Astrocyte of the cerebellum (primary cell): ENCODE measurements at regions not wholly inside any gene's neighbourhood (a gene's known extent, or its start where the extent isn't known, plus 50 kb on each side); places are given as distances from the start of the nearest gene placed in this dataset.

Experiments
- DNase-seq: peaks from one replicate; pipeline ENCODE4 v3.0.0-alpha.2; 2011; ENCODE audit warnings: low read depth
- H3K4me3 ChIP-seq: 2 replicates; pipeline ENCODE4 v1.5.1; 2011; ENCODE audit warnings: mild to moderate bottlenecking, low read depth, low read length, moderate library complexity
- CTCF ChIP-seq: IDR thresholded peaks from 2 replicates; pipeline ENCODE4 v1.5.1; 2012; ENCODE audit warnings: low read length, low read depth, moderate library complexity, mild to moderate bottlenecking; ENCODE audit errors: missing control alignments
- in situ Hi-C: cut with HindIII; loops from 2 replicates; pipeline ENCODE4 v1.10.0; 2017; ENCODE audit warnings: low sequenced_read_pairs

- H3K4me3 ChIP-seq: no peak overlapping the region
- no peak for TF ChIP-seq CTCF
- in situ Hi-C loops: no loop called here
- no peak for DNase-seq
Measured at GRCh38 chr22:27198518-27199035, 541.2 kb downstream of the MIAT start.

- no peak for DNase-seq
- no peak overlapping the region for H3K4me3 ChIP-seq
- no peak for TF ChIP-seq CTCF
- in situ Hi-C loops: no loop called here
Measured at GRCh38 chr22:27199354-27199753, 542.0 kb downstream of the MIAT start.

- in situ Hi-C loops: no loop called here
- no peak overlapping the region for H3K4me3 ChIP-seq
- TF ChIP-seq CTCF: no peak
- no peak for DNase-seq
Measured at GRCh38 chr22:27201276-27201675, 543.9 kb downstream of the MIAT start.

GRCh38 chr22:27201741-27202140 is 544.4 kb downstream of the MIAT start:
- no peak overlapping the region for H3K4me3 ChIP-seq
- TF ChIP-seq CTCF: no peak
- in situ Hi-C loops: no loop called here
- no peak for DNase-seq

GRCh38 chr22:27203276-27203660 is 545.9 kb downstream of the MIAT start:
- TF ChIP-seq CTCF: no peak
- H3K4me3 ChIP-seq: no peak overlapping the region
- in situ Hi-C loops: no loop called here
- DNase-seq: no peak

GRCh38 chr22:27204280-27204679 is 546.9 kb downstream of the MIAT start:
- no peak for TF ChIP-seq CTCF
- no peak overlapping the region for H3K4me3 ChIP-seq
- DNase-seq: no peak
- in situ Hi-C loops: no loop called here

GRCh38 chr22:27204817-27205216 is 547.4 kb downstream of the MIAT start:
- in situ Hi-C loops: no loop called here
- DNase-seq: no peak
- H3K4me3 ChIP-seq: no peak overlapping the region
- TF ChIP-seq CTCF: no peak
